ENCODE measurements at regions not wholly inside any gene's neighbourhood (a gene's known extent, or its start where the extent isn't known, plus 50 kb on each side); places are given as distances from the start of the nearest gene placed in this dataset.

- TF ChIP-seq CTCF (IDR thresholded peaks at IDR 0.05; ENCODE audit: low read depth, low read length): no peak
- H3K4me3 ChIP-seq (ENCODE audit: low read depth, low read length): no peak overlapping the region
Measured at GRCh38 chr10:53430974-53431373, 658.4 kb upstream of the MBL2 start.

- TF ChIP-seq CTCF (IDR thresholded peaks at IDR 0.05; ENCODE audit: low read depth, low read length): no peak
- no peak overlapping the region for H3K4me3 ChIP-seq (ENCODE audit: low read depth, low read length)
Measured at GRCh38 chr10:53430127-53430891, 657.7 kb upstream of the MBL2 start.

DNA sequence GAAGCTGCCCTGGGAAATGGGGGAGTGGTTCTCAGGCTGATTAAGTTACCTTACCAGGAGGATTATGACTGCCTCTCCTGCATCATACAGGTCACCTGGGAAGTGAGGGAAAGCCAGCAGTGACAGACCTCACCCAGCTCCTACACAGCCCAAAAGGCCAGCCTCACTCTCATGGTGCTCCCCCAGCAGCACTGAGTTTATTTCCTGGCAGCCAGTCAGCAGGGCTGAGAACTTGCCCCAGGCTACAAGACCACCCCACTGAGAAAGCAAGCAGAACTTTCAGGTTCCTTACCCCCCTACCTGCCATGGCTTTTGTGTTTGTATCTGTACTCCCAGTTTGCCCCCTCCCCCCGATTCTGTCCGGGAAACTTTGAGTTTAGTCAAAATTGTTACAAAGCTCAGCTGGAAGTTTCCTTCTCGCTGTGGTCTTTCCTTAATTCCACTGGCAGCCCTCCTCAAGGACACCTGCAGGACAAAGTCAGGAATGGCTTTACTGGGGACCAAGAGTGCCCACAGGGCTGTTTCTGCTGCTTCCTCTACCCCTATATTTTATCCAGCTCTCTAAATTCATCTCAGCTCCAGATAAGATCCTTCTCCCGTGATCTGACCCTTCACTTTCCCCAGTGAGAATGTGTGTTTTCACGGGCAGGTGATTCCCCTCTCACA is 649.8 kb upstream of the MBL2 start:
- no peak for TF ChIP-seq CTCF (IDR thresholded peaks at IDR 0.05; ENCODE audit: low read depth, low read length)
- H3K4me3 ChIP-seq (ENCODE audit: low read depth, low read length): no peak overlapping the region

DNA sequence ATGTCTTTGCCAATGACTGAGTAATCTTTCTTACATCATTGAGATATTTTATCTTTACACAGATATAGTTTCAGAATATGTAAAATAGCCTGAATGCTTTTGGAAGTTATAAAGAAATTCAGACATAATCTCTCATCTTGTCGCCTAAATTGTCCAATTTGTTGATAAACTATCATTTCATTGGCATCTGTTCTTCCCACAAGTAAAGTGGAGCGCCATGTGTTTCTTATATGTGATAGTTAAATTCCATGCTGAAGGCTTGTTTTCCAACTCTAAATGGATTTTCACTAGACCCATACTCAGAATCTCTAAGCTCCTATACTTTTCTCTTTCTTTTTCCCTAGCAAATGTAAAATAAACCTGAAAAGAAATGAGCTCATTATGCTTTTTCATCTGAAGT is 640.1 kb upstream of the MBL2 start:
- no peak overlapping the region for H3K4me3 ChIP-seq (ENCODE audit: low read depth, low read length)
- no peak for TF ChIP-seq CTCF (IDR thresholded peaks at IDR 0.05; ENCODE audit: low read depth, low read length)

GRCh38 chr10:53406532-53406931 is 633.9 kb upstream of the MBL2 start:
- no peak for TF ChIP-seq CTCF (IDR thresholded peaks at IDR 0.05; ENCODE audit: low read depth, low read length)
- H3K4me3 ChIP-seq (ENCODE audit: low read depth, low read length): no peak overlapping the region

GRCh38 chr10:53403688-53404087 is 631.1 kb upstream of the MBL2 start:
- H3K4me3 ChIP-seq (ENCODE audit: low read depth, low read length): no peak overlapping the region
- no peak for TF ChIP-seq CTCF (IDR thresholded peaks at IDR 0.05; ENCODE audit: low read depth, low read length)

DNA sequence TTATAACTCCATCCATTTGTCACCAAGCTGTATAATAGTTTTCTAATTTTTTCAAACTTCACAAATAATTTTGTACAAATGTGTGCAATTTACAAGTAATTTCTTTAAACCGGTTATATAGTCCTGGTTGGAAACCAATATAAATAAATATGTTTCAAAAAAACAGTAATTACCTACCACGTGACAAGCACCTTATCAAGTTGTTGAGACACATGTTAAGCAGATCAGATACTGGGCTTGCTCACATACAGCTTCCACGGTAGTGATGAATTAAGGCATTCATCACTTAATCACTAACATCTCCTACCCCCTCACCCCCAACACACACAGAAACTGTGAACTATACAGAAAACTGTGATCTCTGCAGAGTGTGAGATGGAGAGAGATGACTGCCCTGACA is 630.0 kb upstream of the MBL2 start:
- H3K4me3 ChIP-seq (ENCODE audit: low read depth, low read length): no peak overlapping the region
- TF ChIP-seq CTCF (IDR thresholded peaks at IDR 0.05; ENCODE audit: low read depth, low read length): no peak
